ENCODE measurements at regions not wholly inside any gene's neighbourhood (a gene's known extent, or its start where the extent isn't known, plus 50 kb on each side); places are given as distances from the start of the nearest gene placed in this dataset.

GRCh38 chr11:23903044-23903704 is 593.7 kb upstream of the LUZP2 start:
- no peak for TF ChIP-seq CTCF (IDR thresholded peaks at IDR 0.05)
- no peak for TF ChIP-seq POLR2A (IDR thresholded peaks at IDR 0.05)
- TF ChIP-seq EP300 (IDR thresholded peaks at IDR 0.05): no peak
- TF ChIP-seq POLR2AphosphoS5 (IDR thresholded peaks at IDR 0.05): no peak

Data from stomach (tissue), 4 donors.